ENCODE measurements at regions not wholly inside any gene's neighbourhood (a gene's known extent, or its start where the extent isn't known, plus 50 kb on each side); places are given as distances from the start of the nearest gene placed in this dataset.

- no peaks in the 10 kb centered on the region for H3K9me3 ChIP-seq (ENCODE audit: control insufficient read depth in 4 of 4, insufficient read depth in 3 of 4, low read length in 3 of 4)
- no peaks in the 10 kb centered on the region for H3K36me3 ChIP-seq (ENCODE audit: control insufficient read depth in 4 of 4, insufficient read depth in 4 of 4, low read length in 4 of 4)
- no peak overlapping the region for H3K9ac ChIP-seq (ENCODE audit: insufficient read depth in 1 of 2, low read length in 2 of 2)
- no peaks in the 10 kb centered on the region for H3K4me1 ChIP-seq (ENCODE audit: control insufficient read depth in 5 of 5, insufficient read depth in 5 of 5, low read length in 5 of 5)
- WGBS, 2 donors = 64 to 81% methylated on average over 10 of the region's 10 CpGs
- no peak for DNase-seq
- no peak for ATAC-seq (ENCODE audit: insufficient read depth, low FRiP score)
- H3K27me3 ChIP-seq (ENCODE audit: control insufficient read depth in 3 of 3, insufficient read depth in 3 of 3, low read length in 2 of 3) = peaks cover 0 to 4% (median 0%) of the 10 kb centered on the region in 3 donors
- no peak overlapping the region for H3K27ac ChIP-seq (ENCODE audit: low read depth in 1 of 2, low read length in 1 of 2)
- no peak for TF ChIP-seq CTCF (IDR thresholded peaks at IDR 0.05; ENCODE audit: control extremely low read depth, extremely low read depth)
- H3K4me3 ChIP-seq = no peak overlapping the region
These were observed 127.6 kb upstream of the LMO4 start for GRCh38 chr1:87200875-87201638.

GRCh38 chr1:87201768-87202167, 126.9 kb upstream of the LMO4 start:
- H3K9me3 ChIP-seq (ENCODE audit: control insufficient read depth in 4 of 4, insufficient read depth in 3 of 4, low read length in 3 of 4) = no peaks in the 10 kb centered on the region
- no peak overlapping the region for H3K4me3 ChIP-seq
- H3K27ac ChIP-seq (ENCODE audit: low read depth in 1 of 2, low read length in 1 of 2) = no peak overlapping the region
- no peak overlapping the region for H3K9ac ChIP-seq (ENCODE audit: insufficient read depth in 1 of 2, low read length in 2 of 2)
- 82 to 94% methylated on average over 9 of the region's 9 CpGs for WGBS, 2 donors
- ATAC-seq (ENCODE audit: insufficient read depth, low FRiP score) (no peak), DNase-seq (no peak)
- no peak for TF ChIP-seq CTCF (IDR thresholded peaks at IDR 0.05; ENCODE audit: control extremely low read depth, extremely low read depth)
- H3K36me3 ChIP-seq (ENCODE audit: control insufficient read depth in 4 of 4, insufficient read depth in 4 of 4, low read length in 4 of 4) = no peaks in the 10 kb centered on the region
- no peaks in the 10 kb centered on the region for H3K4me1 ChIP-seq (ENCODE audit: control insufficient read depth in 5 of 5, insufficient read depth in 5 of 5, low read length in 5 of 5)
- H3K27me3 ChIP-seq (ENCODE audit: control insufficient read depth in 3 of 3, insufficient read depth in 3 of 3, low read length in 2 of 3) = peaks cover 0 to 4% (median 3%) of the 10 kb centered on the region in 3 donors

- Histone ChIP-seq H3K4me1 (ENCODE audit: control insufficient read depth in 5 of 5, insufficient read depth in 5 of 5, low read length in 5 of 5) (no peaks in the 10 kb centered on the region), H3K9ac (ENCODE audit: insufficient read depth in 1 of 2, low read length in 2 of 2) (no peak overlapping the region), H3K27me3 (ENCODE audit: control insufficient read depth in 3 of 3, insufficient read depth in 3 of 3, low read length in 2 of 3) (peaks cover 0 to 4% (median 3%) of the 10 kb centered on the region in 3 donors), H3K27ac (ENCODE audit: low read depth in 1 of 2, low read length in 1 of 2) (no peak overlapping the region), H3K36me3 (ENCODE audit: control insufficient read depth in 4 of 4, insufficient read depth in 4 of 4, low read length in 4 of 4) (no peaks in the 10 kb centered on the region), H3K4me3 (no peak overlapping the region), H3K9me3 (ENCODE audit: control insufficient read depth in 4 of 4, insufficient read depth in 3 of 4, low read length in 3 of 4) (no peaks in the 10 kb centered on the region)
- TF ChIP-seq CTCF (IDR thresholded peaks at IDR 0.05; ENCODE audit: control extremely low read depth, extremely low read depth) = no peak
- no peak for ATAC-seq (ENCODE audit: insufficient read depth, low FRiP score)
- no peak for DNase-seq
- 71 to 72% methylated on average over 12 of the region's 12 CpGs for WGBS, 2 donors
These were observed 126.2 kb upstream of the LMO4 start for GRCh38 chr1:87202451-87202850.

Data from lung (tissue), 11 donors.